ENCODE measurements at regions not wholly inside any gene's neighbourhood (a gene's known extent, or its start where the extent isn't known, plus 50 kb on each side); places are given as distances from the start of the nearest gene placed in this dataset.

GRCh38 chr7:67589183-67589582, 592.5 kb downstream of the TYW1 start:
- ChIA-PET POLR2A (ENCODE audit: low non-redundant PET) (no interaction called here), CTCF (no interaction called here)
- DNase-seq (ENCODE audit: low spot score): no peak
- Histone ChIP-seq H3K4me3 (ENCODE audit: low read depth, low read length, poor library complexity, severe bottlenecking) (no peak overlapping the region), H3K9me3 (ENCODE audit: low read depth, low read length, poor library complexity, severe bottlenecking) (no peaks in the 10 kb centered on the region), H3K4me1 (ENCODE audit: insufficient read depth, low read length, poor library complexity, severe bottlenecking) (no peaks in the 10 kb centered on the region), H3K36me3 (ENCODE audit: insufficient read depth, low read length, poor library complexity, severe bottlenecking) (no peaks in the 10 kb centered on the region), H3K27ac (ENCODE audit: low read depth, low read length, poor library complexity, severe bottlenecking) (no peak overlapping the region), H3K27me3 (replicated peaks; ENCODE audit: insufficient read depth, low read depth, low read length, poor library complexity) (no peaks in the 10 kb centered on the region)
- TF ChIP-seq EZH2 (IDR thresholded peaks at IDR 0.05; ENCODE audit: borderline replicate concordance, low read depth, low read length, poor library complexity, severe bottlenecking) (no peak), CTCF (conservative IDR thresholded peaks at IDR 0.05; ENCODE audit: low read depth, low read length) (no peak)
- intact Hi-C loops (cut with micrococcal nuclease; ENCODE audit: unreplicated experiment): no loop called here
- no TSS peak for BruUV-seq (replicated peaks)

GRCh38 chr7:67590649-67591048, 594.0 kb downstream of the TYW1 start:
- H3K27ac ChIP-seq (ENCODE audit: low read depth, low read length, poor library complexity, severe bottlenecking): no peak overlapping the region
- CTCF ChIA-PET: no interaction called here
- POLR2A ChIA-PET (ENCODE audit: low non-redundant PET): no interaction called here
- no peaks in the 10 kb centered on the region for H3K36me3 ChIP-seq (ENCODE audit: insufficient read depth, low read length, poor library complexity, severe bottlenecking)
- BruUV-seq (replicated peaks): no TSS peak
- intact Hi-C loops (cut with micrococcal nuclease; ENCODE audit: unreplicated experiment): no loop called here
- H3K4me3 ChIP-seq (ENCODE audit: low read depth, low read length, poor library complexity, severe bottlenecking): no peak overlapping the region
- no peaks in the 10 kb centered on the region for H3K27me3 ChIP-seq (replicated peaks; ENCODE audit: insufficient read depth, low read depth, low read length, poor library complexity)
- H3K9me3 ChIP-seq (ENCODE audit: low read depth, low read length, poor library complexity, severe bottlenecking): no peaks in the 10 kb centered on the region
- DNase-seq (ENCODE audit: low spot score): no peak
- H3K4me1 ChIP-seq (ENCODE audit: insufficient read depth, low read length, poor library complexity, severe bottlenecking): no peaks in the 10 kb centered on the region
- TF ChIP-seq CTCF (conservative IDR thresholded peaks at IDR 0.05; ENCODE audit: low read depth, low read length): no peak
- no peak for TF ChIP-seq EZH2 (IDR thresholded peaks at IDR 0.05; ENCODE audit: borderline replicate concordance, low read depth, low read length, poor library complexity, severe bottlenecking)

GRCh38 chr7:67593794-67594193, 597.2 kb downstream of the TYW1 start:
- Histone ChIP-seq H3K9me3 (ENCODE audit: low read depth, low read length, poor library complexity, severe bottlenecking) (no peaks in the 10 kb centered on the region), H3K27ac (ENCODE audit: low read depth, low read length, poor library complexity, severe bottlenecking) (no peak overlapping the region), H3K4me1 (ENCODE audit: insufficient read depth, low read length, poor library complexity, severe bottlenecking) (no peaks in the 10 kb centered on the region), H3K36me3 (ENCODE audit: insufficient read depth, low read length, poor library complexity, severe bottlenecking) (no peaks in the 10 kb centered on the region), H3K27me3 (replicated peaks; ENCODE audit: insufficient read depth, low read depth, low read length, poor library complexity) (no peaks in the 10 kb centered on the region), H3K4me3 (ENCODE audit: low read depth, low read length, poor library complexity, severe bottlenecking) (no peak overlapping the region)
- ChIA-PET POLR2A (ENCODE audit: low non-redundant PET) (no interaction called here), CTCF (no interaction called here)
- no TSS peak for BruUV-seq (replicated peaks)
- intact Hi-C loops (cut with micrococcal nuclease; ENCODE audit: unreplicated experiment): no loop called here
- no peak for DNase-seq (ENCODE audit: low spot score)
- TF ChIP-seq EZH2 (IDR thresholded peaks at IDR 0.05; ENCODE audit: borderline replicate concordance, low read depth, low read length, poor library complexity, severe bottlenecking): no peak
- no peak for TF ChIP-seq CTCF (conservative IDR thresholded peaks at IDR 0.05; ENCODE audit: low read depth, low read length)

Measured in A673 (cell line).